NCI-H187 (cell line): ENCODE measurements at regions not wholly inside any gene's neighbourhood (a gene's known extent, or its start where the extent isn't known, plus 50 kb on each side); places are given as distances from the start of the nearest gene placed in this dataset.

Source experiments
- DNase-seq, 2 experiments: peaks; one replicate each; lab custom pipeline; 2025; lab: John Stamatoyannopoulos, UW

DNA sequence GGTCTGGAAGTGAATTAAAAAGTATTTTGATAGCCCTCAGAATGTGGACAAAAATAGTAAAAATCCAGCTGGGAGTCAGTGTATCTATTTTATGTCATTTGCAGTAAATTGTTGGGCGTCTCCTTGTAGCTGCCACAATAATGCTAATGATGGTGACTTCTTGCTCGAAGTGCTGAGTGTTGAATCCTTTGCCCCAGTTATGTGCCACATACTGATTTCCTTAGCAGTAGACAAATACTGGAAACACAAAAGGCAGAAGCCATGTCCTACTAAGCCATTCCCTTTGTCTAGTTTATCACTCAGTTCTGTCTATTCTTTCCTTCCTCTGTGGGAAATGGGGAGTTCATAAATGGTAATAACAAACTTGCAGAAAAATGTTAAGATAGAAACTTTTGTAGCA lies 70.7 kb upstream of the CXADR start:
- DNase-seq, result no peak

GRCh38 chr21:17444828-17445227 lies 68.0 kb upstream of the CXADR start:
- no peak for DNase-seq

GRCh38 chr21:17446737-17447136 lies 66.1 kb upstream of the CXADR start:
- DNase-seq, result no peak

GRCh38 chr21:17449701-17450100 lies 63.1 kb upstream of the CXADR start:
- DNase-seq, result no peak

DNA sequence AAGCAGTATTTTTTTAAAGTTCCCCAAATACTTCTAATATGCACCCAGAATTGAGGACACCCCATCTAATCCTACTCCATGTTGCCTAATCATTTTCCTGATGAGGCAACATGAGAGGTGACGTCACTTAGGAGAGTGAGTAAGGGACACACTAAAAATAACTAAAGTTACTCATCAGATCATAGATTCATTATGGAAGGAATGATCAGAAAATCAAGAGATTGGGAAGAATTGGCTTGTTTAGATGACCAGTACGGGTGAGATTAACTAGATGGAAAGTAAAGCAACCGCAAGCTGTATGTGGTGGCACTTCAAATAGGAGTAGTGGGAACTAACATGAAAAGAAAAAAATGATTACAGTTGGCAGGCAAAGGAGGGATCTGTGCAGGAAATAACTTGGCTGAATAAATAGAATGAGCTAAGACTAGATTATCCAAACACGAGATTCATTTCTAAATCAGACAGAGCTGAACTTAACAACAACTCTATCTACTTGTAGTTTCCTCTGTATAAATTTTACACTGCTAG lies 61.4 kb upstream of the CXADR start:
- DNase-seq, result no peak

- DNase-seq, result no peak
Observed at GRCh38 chr21:17454315-17455027, 58.4 kb upstream of the CXADR start.

- no peak for DNase-seq
Observed at GRCh38 chr21:17455028-17455353, 57.9 kb upstream of the CXADR start.

- no peak for DNase-seq
Observed at GRCh38 chr21:17455451-17455850, 57.4 kb upstream of the CXADR start.

DNA sequence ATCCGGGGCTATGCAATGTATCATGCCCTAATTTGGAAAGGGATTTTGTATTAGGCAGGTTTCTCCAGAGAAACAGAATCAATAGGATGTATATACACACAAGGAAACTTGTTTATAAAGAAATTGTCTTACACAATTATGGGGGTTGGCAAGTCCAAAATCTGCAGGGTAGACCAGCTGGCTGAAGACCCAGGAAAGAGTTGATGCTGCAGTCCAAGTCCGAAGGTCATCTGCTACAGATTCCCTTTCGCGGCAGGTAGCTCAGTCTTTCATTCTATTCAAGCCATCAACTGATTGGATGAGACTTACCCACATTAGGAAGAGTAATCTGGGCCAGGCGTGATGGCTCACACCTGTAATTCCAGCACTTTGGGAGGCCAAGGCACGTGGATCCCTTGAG lies 54.6 kb upstream of the CXADR start:
- no peak for DNase-seq

GRCh38 chr21:17460094-17460493 lies 52.7 kb upstream of the CXADR start:
- DNase-seq, result no peak

- no peak for DNase-seq
Observed at GRCh38 chr21:17461014-17461413, 51.8 kb upstream of the CXADR start.

DNA sequence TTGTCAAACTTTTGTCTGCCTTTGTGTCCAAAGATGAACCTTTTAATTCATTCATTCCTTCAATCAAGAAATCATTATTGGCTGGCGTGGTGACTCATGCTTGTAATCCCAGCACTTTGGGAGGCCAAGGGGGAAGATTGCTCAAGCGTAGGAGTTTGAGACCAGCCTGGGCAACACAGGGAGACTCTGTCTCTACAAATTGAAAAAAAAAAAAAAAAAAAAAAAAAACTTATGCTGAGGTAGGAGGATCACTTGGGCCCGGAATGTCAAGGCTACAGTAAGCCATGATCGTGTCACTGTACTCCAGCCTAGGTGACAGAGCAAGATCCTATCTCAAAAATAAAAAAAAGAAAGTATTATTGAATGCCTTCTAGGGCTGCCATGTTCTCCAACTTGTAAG lies 51.3 kb upstream of the CXADR start:
- no peak for DNase-seq

DNA sequence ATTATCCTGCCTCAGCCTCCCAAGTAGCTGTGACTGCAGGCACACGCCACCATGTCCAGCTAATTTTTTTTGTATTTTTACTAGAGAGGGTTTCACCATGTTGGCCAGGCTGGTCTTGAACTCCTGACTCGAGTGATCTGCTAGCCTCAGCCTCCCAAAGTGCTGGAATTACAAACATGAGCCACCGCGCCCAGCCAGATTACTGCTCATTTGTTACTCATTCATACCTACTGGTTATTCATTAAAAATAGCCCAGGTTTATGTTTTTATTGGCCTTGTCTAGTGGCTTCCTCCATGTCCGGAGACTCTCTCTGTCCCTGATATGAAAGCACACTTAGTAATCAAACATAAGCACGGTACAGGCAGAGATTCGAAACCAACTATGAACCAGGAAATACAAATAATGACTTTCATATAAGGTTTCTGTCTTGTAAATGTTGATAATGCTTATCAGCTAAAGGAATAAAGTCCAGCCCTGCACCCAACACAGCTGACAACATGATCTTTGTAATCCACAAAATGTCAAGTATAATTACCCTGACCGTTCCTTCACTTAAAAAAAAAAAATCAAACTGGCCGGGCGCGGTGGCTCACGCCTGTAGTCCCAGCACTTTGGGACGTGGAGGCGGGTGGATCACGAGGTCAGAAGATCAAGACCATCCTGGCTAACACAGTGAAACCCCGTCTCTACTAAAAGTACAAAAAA lies 50.4 kb upstream of the CXADR start:
- no peak for DNase-seq
